Activated CD4-positive, alpha-beta memory T cell treated with anti-CD3 and anti-CD28 coated beads for 36 hours (primary cell): ENCODE measurements at regions not wholly inside any gene's neighbourhood (a gene's known extent, or its start where the extent isn't known, plus 50 kb on each side); places are given as distances from the start of the nearest gene placed in this dataset.

Source experiments
- CTCF ChIA-PET: fragments of 350-600 bp; sonication (Branson Sonifier 250); formaldehyde crosslinking; loops from one replicate; lab custom pipeline; 2021; ENCODE audit warnings: antibody characterized with exemption, inconsistent platforms; lab: Charles Lee
- POLR2A ChIA-PET: fragments of 350-600 bp; sonication (Branson Sonifier 250); formaldehyde crosslinking; loops from one replicate; lab custom pipeline; 2021; ENCODE audit warnings: antibody characterized with exemption; lab: Charles Lee
- DNase-seq: peaks from one replicate; pipeline ENCODE4 v3.0.0-alpha.2; 2020
- H3K27ac Mint-ChIP-seq: one replicate; pipeline ENCODE4 v1.8.0; 2021; ENCODE audit warnings: mixed read lengths
- H3K27me3 Mint-ChIP-seq: one replicate; pipeline ENCODE4 v1.8.0; 2021; ENCODE audit warnings: mixed read lengths
- H3K36me3 Mint-ChIP-seq: one replicate; pipeline ENCODE4 v1.8.0; 2021; ENCODE audit warnings: mixed read lengths
- H3K4me1 Mint-ChIP-seq: one replicate; pipeline ENCODE4 v1.8.0; 2021; ENCODE audit warnings: low read depth, mixed read lengths
- H3K4me3 Mint-ChIP-seq: one replicate; pipeline ENCODE4 v1.8.0; 2021; ENCODE audit warnings: mild to moderate bottlenecking, mixed read lengths
- H3K9me3 Mint-ChIP-seq: one replicate; pipeline ENCODE4 v1.8.0; 2021; ENCODE audit warnings: mixed read lengths
- intact Hi-C: fragments of 100-400 bp; cut with micrococcal nuclease; formaldehyde crosslinking; loops from one replicate; pipeline ENCODE4 v1.15.1; 2023

DNA sequence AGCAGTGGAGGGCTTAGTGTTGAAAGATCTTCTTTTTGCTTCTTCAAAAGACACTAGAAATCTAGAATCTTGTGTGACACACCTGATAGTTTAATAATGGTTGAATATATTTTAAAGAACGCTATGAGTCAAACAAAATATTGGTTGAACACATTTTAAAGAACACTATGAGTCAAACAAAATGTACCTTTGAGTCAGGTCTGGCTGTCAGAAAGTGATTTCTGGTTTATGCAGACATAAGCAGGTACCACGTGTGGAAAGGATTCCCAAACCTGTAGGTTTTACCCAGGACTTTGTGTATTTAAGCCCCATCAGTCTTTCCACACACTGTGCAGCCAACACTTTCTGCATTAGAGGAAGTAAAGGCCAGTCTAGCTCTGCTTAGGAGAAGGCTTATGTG lies 366.7 kb upstream of the TENM4 start:
- CTCF ChIA-PET = no interaction called here
- no peak for DNase-seq
- Mint-ChIP-seq H3K4me1 (no peaks in the 10 kb centered on the region), H3K4me3 (no peak overlapping the region), H3K27ac (no peak overlapping the region), H3K27me3 (no peaks in the 10 kb centered on the region), H3K9me3 (peaks cover 22% of the 10 kb centered on the region), H3K36me3 (no peaks in the 10 kb centered on the region)
- POLR2A ChIA-PET = no interaction called here
- intact Hi-C loops = no loop called here

DNA sequence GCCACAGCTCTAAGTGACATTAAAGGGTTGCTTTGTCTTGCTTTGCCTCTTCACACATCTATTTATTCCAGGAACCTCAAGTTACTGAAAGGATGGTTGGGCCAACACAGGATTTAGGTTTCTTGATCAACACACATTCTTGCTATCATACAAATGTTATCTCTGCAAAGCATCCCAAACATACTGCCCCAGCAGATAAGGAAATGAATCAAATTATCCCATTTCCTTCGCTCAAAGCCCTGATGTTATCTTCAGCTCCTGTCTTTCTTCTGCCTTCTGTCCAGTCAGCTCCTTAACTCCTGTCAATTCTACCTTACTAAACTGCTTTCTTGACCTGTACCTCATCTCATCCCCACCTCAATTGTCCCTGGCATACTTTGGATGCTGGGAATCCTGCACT lies 355.9 kb upstream of the TENM4 start:
- H3K27ac Mint-ChIP-seq = no peak overlapping the region
- H3K9me3 Mint-ChIP-seq = peaks cover 2% of the 10 kb centered on the region
- H3K4me3 Mint-ChIP-seq = no peak overlapping the region
- H3K27me3 Mint-ChIP-seq = no peaks in the 10 kb centered on the region
- no peaks in the 10 kb centered on the region for H3K4me1 Mint-ChIP-seq
- ChIA-PET POLR2A (no interaction called here), CTCF (no interaction called here)
- no peaks in the 10 kb centered on the region for H3K36me3 Mint-ChIP-seq
- DNase-seq = no peak
- intact Hi-C loops = no loop called here

GRCh38 chr11:79794484-79795393 lies 353.9 kb upstream of the TENM4 start:
- Mint-ChIP-seq H3K36me3 (no peaks in the 10 kb centered on the region), H3K27me3 (no peaks in the 10 kb centered on the region), H3K4me3 (no peak overlapping the region), H3K4me1 (no peaks in the 10 kb centered on the region), H3K9me3 (peaks cover 5% of the 10 kb centered on the region), H3K27ac (no peak overlapping the region)
- intact Hi-C loops = no loop called here
- DNase-seq = no peak
- ChIA-PET CTCF (no interaction called here), POLR2A (no interaction called here)

DNA sequence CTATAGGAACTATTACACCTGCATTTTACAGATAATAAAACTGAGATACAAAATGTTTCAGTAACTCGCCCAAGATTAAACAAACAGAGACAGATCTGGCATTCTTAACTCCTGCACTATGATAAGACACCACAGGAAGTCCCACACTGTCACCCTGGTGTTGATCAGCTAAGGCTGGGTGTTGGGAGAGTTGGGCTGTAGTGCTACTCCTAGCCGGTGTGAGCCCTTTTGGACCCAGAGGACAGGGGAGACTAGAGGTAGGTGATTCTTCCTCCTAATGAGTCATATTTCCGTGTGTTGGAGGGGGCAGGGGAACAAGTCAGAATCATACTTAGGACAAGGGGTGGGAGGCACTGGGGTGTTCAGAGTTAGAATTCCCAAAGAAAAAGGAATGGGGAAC lies 353.2 kb upstream of the TENM4 start:
- CTCF ChIA-PET = no interaction called here

DNA sequence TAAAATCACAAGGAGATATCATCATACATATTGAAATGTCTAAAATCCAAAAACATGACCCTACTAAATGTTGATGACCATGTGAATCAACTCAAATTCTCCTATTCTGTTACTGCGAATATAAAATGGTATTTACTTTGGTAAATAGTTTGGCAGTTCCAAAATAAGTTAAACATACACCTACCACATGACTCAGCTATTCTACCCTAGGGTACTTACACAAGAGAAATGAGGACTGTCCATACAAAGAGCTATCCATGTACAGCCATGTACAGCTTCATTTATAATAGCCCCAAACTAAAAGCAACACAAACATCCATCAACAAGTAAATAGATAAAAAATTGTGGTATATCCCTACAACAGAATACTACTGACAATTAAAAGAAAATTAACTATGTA lies 346.1 kb upstream of the TENM4 start:
- H3K27me3 Mint-ChIP-seq = no peaks in the 10 kb centered on the region
- ChIA-PET POLR2A (no interaction called here), CTCF (no interaction called here)
- no peak overlapping the region for H3K4me3 Mint-ChIP-seq
- DNase-seq = no peak
- H3K9me3 Mint-ChIP-seq = peaks cover 6% of the 10 kb centered on the region
- intact Hi-C loops = no loop called here
- no peak overlapping the region for H3K27ac Mint-ChIP-seq
- no peaks in the 10 kb centered on the region for H3K4me1 Mint-ChIP-seq
- no peaks in the 10 kb centered on the region for H3K36me3 Mint-ChIP-seq

More for the DNA sequence above, 353.2 kb upstream of the TENM4 start:
- intact Hi-C loops = no loop called here
- H3K36me3 Mint-ChIP-seq = no peaks in the 10 kb centered on the region
- no peaks in the 10 kb centered on the region for H3K4me1 Mint-ChIP-seq
- DNase-seq = no peak
- H3K4me3 Mint-ChIP-seq = no peak overlapping the region
- peaks cover 7% of the 10 kb centered on the region for H3K9me3 Mint-ChIP-seq
- H3K27ac Mint-ChIP-seq = no peak overlapping the region
- POLR2A ChIA-PET = no interaction called here
- H3K27me3 Mint-ChIP-seq = no peaks in the 10 kb centered on the region

DNA sequence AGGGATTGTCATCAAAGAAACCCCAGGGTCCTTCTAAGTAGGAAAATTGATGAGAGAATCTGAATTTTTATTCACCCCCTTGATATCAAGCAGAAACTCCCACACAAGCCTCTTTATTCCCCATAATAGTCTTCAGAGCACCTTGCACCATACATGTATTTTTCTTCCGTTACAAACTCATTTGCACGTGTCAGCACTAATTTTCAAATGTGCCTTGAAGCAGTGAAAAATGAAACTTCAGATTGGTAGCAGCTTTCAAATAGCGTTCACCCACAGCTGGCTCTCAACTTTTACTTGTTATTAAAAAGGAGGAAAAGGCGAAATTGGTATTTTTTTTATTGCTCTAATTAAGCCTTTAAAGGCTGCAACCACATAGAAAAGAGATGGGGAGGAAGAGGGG lies 343.0 kb upstream of the TENM4 start:
- no peaks in the 10 kb centered on the region for H3K36me3 Mint-ChIP-seq
- no peak overlapping the region for H3K4me3 Mint-ChIP-seq
- intact Hi-C loops = no loop called here
- no peaks in the 10 kb centered on the region for H3K4me1 Mint-ChIP-seq
- no peaks in the 10 kb centered on the region for H3K27me3 Mint-ChIP-seq
- no peaks in the 10 kb centered on the region for H3K9me3 Mint-ChIP-seq
- DNase-seq = no peak
- CTCF ChIA-PET = no interaction called here
- POLR2A ChIA-PET = no interaction called here
- H3K27ac Mint-ChIP-seq = no peak overlapping the region

GRCh38 chr11:79768343-79768742 lies 327.5 kb upstream of the TENM4 start:
- POLR2A ChIA-PET = no interaction called here
- H3K4me1 Mint-ChIP-seq = no peaks in the 10 kb centered on the region
- CTCF ChIA-PET = no interaction called here
- DNase-seq = no peak
- no peaks in the 10 kb centered on the region for H3K36me3 Mint-ChIP-seq
- no peaks in the 10 kb centered on the region for H3K27me3 Mint-ChIP-seq
- H3K9me3 Mint-ChIP-seq = peaks cover 6% of the 10 kb centered on the region
- intact Hi-C loops = no loop called here
- H3K27ac Mint-ChIP-seq = no peak overlapping the region
- H3K4me3 Mint-ChIP-seq = no peak overlapping the region

DNA sequence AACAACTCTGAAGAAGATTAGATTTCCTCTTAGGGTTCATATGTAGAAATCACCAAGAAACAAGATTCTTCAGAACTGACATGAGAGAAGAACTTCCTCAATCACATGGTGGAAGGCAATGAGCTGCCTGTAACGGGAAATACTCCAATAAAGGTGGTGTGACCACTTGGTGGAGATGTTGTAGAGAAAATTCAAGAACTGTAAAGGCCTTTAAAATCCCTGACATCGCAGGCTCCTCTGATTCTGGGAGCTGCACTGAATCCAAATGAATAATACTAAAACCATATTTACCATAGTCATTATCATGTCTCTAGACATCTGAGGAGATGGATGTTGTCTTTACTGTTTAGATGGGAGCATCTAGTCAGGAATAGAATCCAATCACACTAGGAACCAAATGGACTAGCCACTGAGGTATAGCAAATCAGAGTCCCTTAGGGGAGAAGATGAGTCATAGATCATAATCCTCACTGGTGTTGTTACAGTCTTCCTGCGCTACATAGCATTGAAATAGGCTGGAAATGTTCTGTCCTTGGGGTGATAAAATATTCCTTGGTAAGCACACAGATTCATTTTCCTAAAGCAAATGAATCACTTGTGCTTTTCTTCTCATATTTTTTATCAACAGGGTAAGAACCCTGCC lies 321.6 kb upstream of the TENM4 start:
- intact Hi-C loops = no loop called here
- POLR2A ChIA-PET = no interaction called here
- Mint-ChIP-seq H3K9me3 (peaks cover 11% of the 10 kb centered on the region), H3K27me3 (no peaks in the 10 kb centered on the region), H3K4me3 (no peak overlapping the region), H3K36me3 (no peaks in the 10 kb centered on the region), H3K27ac (no peak overlapping the region), H3K4me1 (no peaks in the 10 kb centered on the region)
- CTCF ChIA-PET = no interaction called here
- DNase-seq = no peak

GRCh38 chr11:79758325-79758724 lies 317.5 kb upstream of the TENM4 start:
- Mint-ChIP-seq H3K36me3 (no peaks in the 10 kb centered on the region), H3K4me1 (no peaks in the 10 kb centered on the region), H3K27ac (no peak overlapping the region), H3K9me3 (peaks cover 13% of the 10 kb centered on the region), H3K27me3 (no peaks in the 10 kb centered on the region), H3K4me3 (no peak overlapping the region)
- no peak for DNase-seq
- ChIA-PET POLR2A (no interaction called here), CTCF (no interaction called here)
- intact Hi-C loops = no loop called here

GRCh38 chr11:79747406-79747805 lies 306.6 kb upstream of the TENM4 start:
- H3K36me3 Mint-ChIP-seq = no peaks in the 10 kb centered on the region
- DNase-seq = no peak
- intact Hi-C loops = no loop called here
- ChIA-PET POLR2A (no interaction called here), CTCF (no interaction called here)
- no peaks in the 10 kb centered on the region for H3K9me3 Mint-ChIP-seq
- no peaks in the 10 kb centered on the region for H3K27me3 Mint-ChIP-seq
- no peak overlapping the region for H3K4me3 Mint-ChIP-seq
- H3K27ac Mint-ChIP-seq = no peak overlapping the region
- no peaks in the 10 kb centered on the region for H3K4me1 Mint-ChIP-seq

DNA sequence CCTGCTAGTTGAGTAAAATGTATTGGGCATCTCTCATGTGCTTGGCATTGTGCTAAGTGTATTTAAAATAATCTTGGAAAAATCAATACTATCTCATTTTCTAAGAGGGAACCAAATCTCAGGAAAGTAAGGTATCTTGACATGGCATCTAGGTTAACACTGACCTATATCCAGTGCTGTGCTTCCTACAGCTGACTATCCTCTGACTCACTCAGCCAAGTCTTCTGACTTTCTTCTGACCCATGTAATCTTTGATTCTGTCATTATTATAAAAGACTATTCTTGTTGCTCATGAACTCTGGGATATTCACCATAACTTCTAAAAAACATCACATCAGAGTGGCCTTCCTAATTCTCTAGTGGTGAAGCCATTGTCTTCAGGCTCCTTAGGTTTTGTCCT lies 304.1 kb upstream of the TENM4 start:
- intact Hi-C loops = no loop called here
- Mint-ChIP-seq H3K4me1 (no peaks in the 10 kb centered on the region), H3K27me3 (no peaks in the 10 kb centered on the region), H3K27ac (no peak overlapping the region), H3K4me3 (no peak overlapping the region), H3K36me3 (no peaks in the 10 kb centered on the region), H3K9me3 (peaks cover 3% of the 10 kb centered on the region)
- POLR2A ChIA-PET = no interaction called here
- DNase-seq = no peak
- CTCF ChIA-PET = no interaction called here

- ChIA-PET CTCF (no interaction called here), POLR2A (no interaction called here)
- intact Hi-C loops = no loop called here
- Mint-ChIP-seq H3K4me3 (no peak overlapping the region), H3K9me3 (peaks cover 3% of the 10 kb centered on the region), H3K27me3 (no peaks in the 10 kb centered on the region), H3K4me1 (no peaks in the 10 kb centered on the region), H3K27ac (no peak overlapping the region), H3K36me3 (no peaks in the 10 kb centered on the region)
- DNase-seq = no peak
These were observed 301.3 kb upstream of the TENM4 start for GRCh38 chr11:79742176-79742575.

DNA sequence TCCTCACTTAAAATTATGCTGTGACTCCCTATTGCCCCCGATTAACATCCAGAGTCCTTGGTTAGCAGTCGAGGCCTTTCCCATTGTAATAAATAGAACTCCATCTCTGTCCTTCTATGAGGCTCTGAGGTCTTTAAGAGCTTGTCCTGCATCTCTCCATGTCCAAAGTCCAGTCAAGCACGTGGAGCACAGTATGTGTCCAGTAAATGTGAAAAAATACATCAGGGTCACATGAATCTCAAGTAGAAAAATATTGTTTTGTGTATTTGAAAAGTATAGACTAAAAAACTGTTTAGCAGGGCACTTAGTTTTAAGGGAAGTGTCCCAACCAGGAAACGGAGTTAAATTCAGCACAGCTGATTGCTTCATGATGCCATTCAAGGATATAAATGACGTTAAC lies 298.8 kb upstream of the TENM4 start:
- ChIA-PET CTCF (no interaction called here), POLR2A (no interaction called here)
- Mint-ChIP-seq H3K36me3 (no peaks in the 10 kb centered on the region), H3K27me3 (no peaks in the 10 kb centered on the region), H3K9me3 (peaks cover 3% of the 10 kb centered on the region), H3K4me1 (no peaks in the 10 kb centered on the region), H3K27ac (no peak overlapping the region), H3K4me3 (no peak overlapping the region)
- DNase-seq = no peak
- intact Hi-C loops = no loop called here
